Breast epithelium (tissue), 4 donors: ENCODE measurements at regions not wholly inside any gene's neighbourhood (a gene's known extent, or its start where the extent isn't known, plus 50 kb on each side); places are given as distances from the start of the nearest gene placed in this dataset.

Experiments
- DNase-seq, 2 donors: peaks; one replicate each; pipeline ENCODE4 v3.0.0-alpha.2; 2019; ENCODE audit warnings: low spot score in 2 of 2
- H3K27ac ChIP-seq, 2 donors: fragments of 200-600 bp; sonication (generic) in 1 of 2; one replicate each; pipeline ENCODE4 v1.5.1; 2016 to 2019; ENCODE audit warnings: mild to moderate bottlenecking in 1 of 2
- H3K27me3 ChIP-seq, 2 donors: fragments of 200-600 bp; sonication (generic) in 1 of 2; one replicate each; pipeline versions ENCODE4 v1.5.1 to v1.6.0; 2017 to 2019; ENCODE audit warnings: control low read depth in 1 of 2, mild to moderate bottlenecking in 1 of 2
- H3K36me3 ChIP-seq: fragments of 200-600 bp; one replicate; pipeline ENCODE4 v1.5.1; 2019
- H3K4me1 ChIP-seq, 2 donors: fragments of 200-600 bp; sonication (generic); one replicate each; pipeline ENCODE4 v1.5.1; 2016 to 2019; ENCODE audit warnings: control low read depth in 1 of 2
- H3K4me3 ChIP-seq, 3 donors: fragments of 200-600 bp; sonication (generic); 1 replicate in 2 of 3; 2 replicates in 1 of 3; pipeline ENCODE4 v1.5.1; 2016 to 2019; ENCODE audit warnings: mild to moderate bottlenecking in 3 of 3, moderate library complexity in 2 of 3
- H3K9me3 ChIP-seq, 2 donors: fragments of 200-600 bp; sonication (generic) in 1 of 2; one replicate each; pipeline ENCODE4 v1.5.1; 2016 to 2019; ENCODE audit warnings: control low read depth in 1 of 2
- CTCF ChIP-seq, 3 donors: fragments of 450-650 bp; IDR thresholded peaks; one replicate each; pipeline ENCODE4 v1.5.1; 2016 to 2017; ENCODE audit warnings: antibody characterized with exemption in 3 of 3, mild to moderate bottlenecking in 3 of 3, moderate library complexity in 3 of 3
- POLR2A ChIP-seq: fragments of 450-650 bp; IDR thresholded peaks from one replicate; pipeline ENCODE4 v1.6.1; 2016; ENCODE audit warnings: antibody characterized with exemption, mild to moderate bottlenecking, moderate library complexity
- POLR2AphosphoS5 ChIP-seq, 3 donors: sonication (generic); formaldehyde crosslinking; IDR thresholded peaks; one replicate each; pipeline ENCODE4 v1.6.1; 2017; ENCODE audit warnings: antibody characterized with exemption in 3 of 3
- intact Hi-C: fragments of 100-400 bp; cut with DNase I; formaldehyde crosslinking; loops from one replicate; pipeline ENCODE4 v1.15.1; 2023; ENCODE audit warnings: low total_unique reads

GRCh38 chr2:8564475-8564874 lies 117.4 kb upstream of the ID2 start:
- H3K27ac ChIP-seq, result no peak overlapping the region
- no peak overlapping the region for H3K4me3 ChIP-seq
- TF ChIP-seq CTCF (IDR thresholded peaks at IDR 0.05) (no peak), POLR2A (no peak), POLR2AphosphoS5 (IDR thresholded peaks at IDR 0.05) (no peak)
- H3K36me3 ChIP-seq, result no peaks in the 10 kb centered on the region
- intact Hi-C loops, result no loop called here
- H3K9me3 ChIP-seq, result no peaks in the 10 kb centered on the region
- H3K4me1 ChIP-seq, result no peaks in the 10 kb centered on the region
- no peak for DNase-seq
- no peaks in the 10 kb centered on the region for H3K27me3 ChIP-seq

- no peaks in the 10 kb centered on the region for H3K9me3 ChIP-seq
- no peaks in the 10 kb centered on the region for H3K27me3 ChIP-seq
- H3K36me3 ChIP-seq, result no peaks in the 10 kb centered on the region
- H3K4me3 ChIP-seq, result no peak overlapping the region
- H3K27ac ChIP-seq, result no peak overlapping the region
- no peaks in the 10 kb centered on the region for H3K4me1 ChIP-seq
- TF ChIP-seq CTCF (IDR thresholded peaks at IDR 0.05) (no peak), POLR2AphosphoS5 (IDR thresholded peaks at IDR 0.05) (no peak), POLR2A (no peak)
- no peak for DNase-seq
- intact Hi-C loops, result no loop called here
These were observed 116.3 kb upstream of the ID2 start for GRCh38 chr2:8565399-8566154.

- TF ChIP-seq POLR2A (no peak), POLR2AphosphoS5 (IDR thresholded peaks at IDR 0.05) (no peak), CTCF (IDR thresholded peaks at IDR 0.05) (no peak)
- H3K36me3 ChIP-seq, result no peaks in the 10 kb centered on the region
- no peak for DNase-seq
These were observed 115.6 kb upstream of the ID2 start for GRCh38 chr2:8566155-8566670.

GRCh38 chr2:8566774-8567468 lies 114.9 kb upstream of the ID2 start:
- Histone ChIP-seq H3K27ac (no peak overlapping the region), H3K4me3 (no peak overlapping the region), H3K27me3 (no peaks in the 10 kb centered on the region), H3K9me3 (no peaks in the 10 kb centered on the region), H3K4me1 (no peaks in the 10 kb centered on the region), H3K36me3 (no peaks in the 10 kb centered on the region)
- TF ChIP-seq CTCF (IDR thresholded peaks at IDR 0.05), result no peak
- no peak for TF ChIP-seq POLR2AphosphoS5 (IDR thresholded peaks at IDR 0.05)
- TF ChIP-seq POLR2A, result no peak
- DNase-seq, result no peak
- intact Hi-C loops, result no loop called here

More at GRCh38 chr2:8566155-8566670, 115.6 kb upstream of the ID2 start:
- H3K27me3 ChIP-seq, result no peaks in the 10 kb centered on the region
- no peak overlapping the region for H3K4me3 ChIP-seq
- intact Hi-C loops, result no loop called here
- no peaks in the 10 kb centered on the region for H3K9me3 ChIP-seq
- no peaks in the 10 kb centered on the region for H3K4me1 ChIP-seq
- no peak overlapping the region for H3K27ac ChIP-seq
